ENCODE measurements at regions not wholly inside any gene's neighbourhood (a gene's known extent, or its start where the extent isn't known, plus 50 kb on each side); places are given as distances from the start of the nearest gene placed in this dataset.

GRCh38 chr12:111029732-111030131, 109.4 kb upstream of the MYL2 start:
- WGBS, 3 donors = 54 to 61% (median 55%) methylated on average over 5 of the region's 5 CpGs
- Histone ChIP-seq H3K9me3 (ENCODE audit: control insufficient read depth in 2 of 2, insufficient read depth in 1 of 2, low read depth in 1 of 2, low read length in 1 of 2) (no peaks in the 10 kb centered on the region), H3K4me1 (ENCODE audit: control insufficient read depth in 3 of 3, insufficient read depth in 2 of 3, low read depth in 1 of 3, low read length in 2 of 3) (no peaks in the 10 kb centered on the region), H3K4me3 (ENCODE audit: low read depth in 1 of 3, low read length in 3 of 3) (no peak overlapping the region), H3K36me3 (ENCODE audit: control insufficient read depth in 3 of 3, insufficient read depth in 2 of 3, low read depth in 1 of 3, low read length in 3 of 3) (no peaks in the 10 kb centered on the region), H3K27ac (ENCODE audit: low read depth in 1 of 3, low read length in 2 of 3) (no peak overlapping the region), H3K27me3 (ENCODE audit: control insufficient read depth in 3 of 3, insufficient read depth in 3 of 3, low read length in 3 of 3) (peaks cover 7 to 26% (median 12%) of the 10 kb centered on the region in 3 donors)
- DNase-seq (no peak), FAIRE-seq (no peak)

GRCh38 chr12:111029305-111029704, 108.9 kb upstream of the MYL2 start:
- Histone ChIP-seq H3K27me3 (ENCODE audit: control insufficient read depth in 3 of 3, insufficient read depth in 3 of 3, low read length in 3 of 3) (peaks cover 7 to 26% (median 9%) of the 10 kb centered on the region in 3 donors), H3K4me3 (ENCODE audit: low read depth in 1 of 3, low read length in 3 of 3) (no peak overlapping the region), H3K9me3 (ENCODE audit: control insufficient read depth in 2 of 2, insufficient read depth in 1 of 2, low read depth in 1 of 2, low read length in 1 of 2) (no peaks in the 10 kb centered on the region), H3K27ac (ENCODE audit: low read depth in 1 of 3, low read length in 2 of 3) (no peak overlapping the region), H3K36me3 (ENCODE audit: control insufficient read depth in 3 of 3, insufficient read depth in 2 of 3, low read depth in 1 of 3, low read length in 3 of 3) (no peaks in the 10 kb centered on the region), H3K4me1 (ENCODE audit: control insufficient read depth in 3 of 3, insufficient read depth in 2 of 3, low read depth in 1 of 3, low read length in 2 of 3) (no peaks in the 10 kb centered on the region)
- no peak for DNase-seq
- WGBS, 3 donors = 85 to 93% (median 92%) methylated on average over 4 of the region's 4 CpGs
- no peak for FAIRE-seq

GRCh38 chr12:111028830-111029229, 108.5 kb upstream of the MYL2 start:
- Histone ChIP-seq H3K4me1 (ENCODE audit: control insufficient read depth in 3 of 3, insufficient read depth in 2 of 3, low read depth in 1 of 3, low read length in 2 of 3) (no peaks in the 10 kb centered on the region), H3K4me3 (ENCODE audit: low read depth in 1 of 3, low read length in 3 of 3) (no peak overlapping the region), H3K9me3 (ENCODE audit: control insufficient read depth in 2 of 2, insufficient read depth in 1 of 2, low read depth in 1 of 2, low read length in 1 of 2) (no peaks in the 10 kb centered on the region), H3K36me3 (ENCODE audit: control insufficient read depth in 3 of 3, insufficient read depth in 2 of 3, low read depth in 1 of 3, low read length in 3 of 3) (no peaks in the 10 kb centered on the region), H3K27me3 (ENCODE audit: control insufficient read depth in 3 of 3, insufficient read depth in 3 of 3, low read length in 3 of 3) (peaks cover 4 to 26% (median 7%) of the 10 kb centered on the region in 3 donors), H3K27ac (ENCODE audit: low read depth in 1 of 3, low read length in 2 of 3) (no peak overlapping the region)
- 59 to 85% (median 72%) methylated on average over 2 of the region's 2 CpGs for WGBS, 3 donors
- FAIRE-seq (no peak), DNase-seq (no peak)

- DNase-seq (no peak), FAIRE-seq (no peak)
- Histone ChIP-seq H3K4me1 (ENCODE audit: control insufficient read depth in 3 of 3, insufficient read depth in 2 of 3, low read depth in 1 of 3, low read length in 2 of 3) (no peaks in the 10 kb centered on the region), H3K27me3 (ENCODE audit: control insufficient read depth in 3 of 3, insufficient read depth in 3 of 3, low read length in 3 of 3) (peaks cover 0 to 15% (median 2%) of the 10 kb centered on the region in 3 donors), H3K36me3 (ENCODE audit: control insufficient read depth in 3 of 3, insufficient read depth in 2 of 3, low read depth in 1 of 3, low read length in 3 of 3) (no peaks in the 10 kb centered on the region), H3K27ac (ENCODE audit: low read depth in 1 of 3, low read length in 2 of 3) (no peak overlapping the region), H3K9me3 (ENCODE audit: control insufficient read depth in 2 of 2, insufficient read depth in 1 of 2, low read depth in 1 of 2, low read length in 1 of 2) (no peaks in the 10 kb centered on the region), H3K4me3 (ENCODE audit: low read depth in 1 of 3, low read length in 3 of 3) (no peak overlapping the region)
- 53 to 70% (median 61%) methylated on average over 3 of the region's 3 CpGs for WGBS, 3 donors
Observed at GRCh38 chr12:111027431-111027830, 107.1 kb upstream of the MYL2 start.

GRCh38 chr12:111025792-111026430, 105.5 kb upstream of the MYL2 start:
- H3K9me3 ChIP-seq (ENCODE audit: control insufficient read depth in 2 of 2, insufficient read depth in 1 of 2, low read depth in 1 of 2, low read length in 1 of 2) = no peaks in the 10 kb centered on the region
- H3K36me3 ChIP-seq (ENCODE audit: control insufficient read depth in 3 of 3, insufficient read depth in 2 of 3, low read depth in 1 of 3, low read length in 3 of 3) = no peaks in the 10 kb centered on the region
- no peak overlapping the region for H3K4me3 ChIP-seq (ENCODE audit: low read depth in 1 of 3, low read length in 3 of 3)
- H3K27me3 ChIP-seq (ENCODE audit: control insufficient read depth in 3 of 3, insufficient read depth in 3 of 3, low read length in 3 of 3) = peaks cover 0 to 13% (median 0%) of the 10 kb centered on the region in 3 donors
- H3K4me1 ChIP-seq (ENCODE audit: control insufficient read depth in 3 of 3, insufficient read depth in 2 of 3, low read depth in 1 of 3, low read length in 2 of 3) = no peaks in the 10 kb centered on the region
- FAIRE-seq = no peak
- H3K27ac ChIP-seq (ENCODE audit: low read depth in 1 of 3, low read length in 2 of 3) = no peak overlapping the region
- no peak for DNase-seq
- 49 to 59% (median 52%) methylated on average over 8 of the region's 8 CpGs for WGBS, 3 donors

- FAIRE-seq = no peak
- Histone ChIP-seq H3K9me3 (ENCODE audit: control insufficient read depth in 2 of 2, insufficient read depth in 1 of 2, low read depth in 1 of 2, low read length in 1 of 2) (no peaks in the 10 kb centered on the region), H3K27me3 (ENCODE audit: control insufficient read depth in 3 of 3, insufficient read depth in 3 of 3, low read length in 3 of 3) (peaks cover 0 to 10% (median 0%) of the 10 kb centered on the region in 3 donors), H3K4me1 (ENCODE audit: control insufficient read depth in 3 of 3, insufficient read depth in 2 of 3, low read depth in 1 of 3, low read length in 2 of 3) (no peaks in the 10 kb centered on the region), H3K36me3 (ENCODE audit: control insufficient read depth in 3 of 3, insufficient read depth in 2 of 3, low read depth in 1 of 3, low read length in 3 of 3) (no peaks in the 10 kb centered on the region), H3K27ac (ENCODE audit: low read depth in 1 of 3, low read length in 2 of 3) (no peak overlapping the region), H3K4me3 (ENCODE audit: low read depth in 1 of 3, low read length in 3 of 3) (no peak overlapping the region)
- no peak for DNase-seq
- WGBS, 3 donors = 71 to 82% (median 78%) methylated on average over 7 of the region's 7 CpGs
Observed at GRCh38 chr12:111025301-111025700, 104.9 kb upstream of the MYL2 start.

DNA sequence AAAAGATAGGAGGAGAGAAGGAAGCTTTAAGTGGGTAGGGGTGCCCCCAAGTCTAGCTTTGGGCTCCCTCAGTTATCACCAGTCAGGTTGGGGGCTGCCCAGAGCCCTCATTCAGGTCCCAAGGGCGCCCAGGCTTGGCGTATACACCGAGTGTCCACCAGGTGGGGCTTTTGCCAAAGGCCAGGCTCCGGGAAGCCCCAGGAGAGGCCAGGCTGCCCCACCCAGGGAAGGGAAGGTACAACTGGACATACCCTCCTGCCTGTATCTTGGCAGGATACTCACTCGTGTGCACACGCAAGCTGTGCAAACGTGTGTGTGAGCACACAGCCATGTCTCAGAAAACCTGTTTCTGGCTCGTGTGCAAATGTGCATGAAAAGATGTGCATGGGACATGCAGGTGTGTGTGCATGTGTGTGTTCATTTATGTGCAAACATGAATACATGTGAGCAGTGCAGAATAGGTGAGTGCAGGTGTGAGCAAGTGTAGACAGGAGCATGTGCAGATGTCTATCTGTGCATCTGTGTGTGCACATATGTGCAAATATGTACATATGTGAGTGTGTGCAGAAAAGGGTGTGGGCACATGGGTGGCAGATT, 103.9 kb upstream of the MYL2 start:
- Histone ChIP-seq H3K27ac (ENCODE audit: low read depth in 1 of 3, low read length in 2 of 3) (no peak overlapping the region), H3K9me3 (ENCODE audit: control insufficient read depth in 2 of 2, insufficient read depth in 1 of 2, low read depth in 1 of 2, low read length in 1 of 2) (no peaks in the 10 kb centered on the region), H3K4me1 (ENCODE audit: control insufficient read depth in 3 of 3, insufficient read depth in 2 of 3, low read depth in 1 of 3, low read length in 2 of 3) (no peaks in the 10 kb centered on the region), H3K4me3 (ENCODE audit: low read depth in 1 of 3, low read length in 3 of 3) (no peak overlapping the region), H3K27me3 (ENCODE audit: control insufficient read depth in 3 of 3, insufficient read depth in 3 of 3, low read length in 3 of 3) (peaks cover 0 to 7% (median 0%) of the 10 kb centered on the region in 3 donors), H3K36me3 (ENCODE audit: control insufficient read depth in 3 of 3, insufficient read depth in 2 of 3, low read depth in 1 of 3, low read length in 3 of 3) (no peaks in the 10 kb centered on the region)
- DNase-seq (peak; percentile 35 to 54), FAIRE-seq (no peak)
- 3 to 6% (median 5%) methylated on average over 7 to 8 of the region's 8 CpGs for WGBS, 3 donors

DNA sequence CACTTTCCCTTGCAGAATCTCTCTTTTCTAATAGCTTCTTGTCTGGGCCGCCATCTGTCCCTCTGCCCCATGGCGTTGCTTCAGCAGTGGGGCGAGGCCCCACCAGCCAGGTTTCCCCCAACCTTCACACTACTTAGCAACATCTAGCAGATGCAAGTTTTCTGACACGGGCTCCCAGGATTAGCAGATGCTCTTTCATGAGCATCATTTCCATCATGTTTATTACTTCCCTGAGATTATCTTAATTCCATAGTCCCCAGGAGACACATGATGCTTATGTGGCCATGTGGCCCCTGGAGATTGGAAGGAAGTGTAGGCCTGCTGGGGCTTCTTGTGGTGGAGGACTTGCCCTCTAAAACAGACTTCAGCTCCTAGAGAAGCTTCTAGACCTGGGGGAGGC, 102.0 kb upstream of the MYL2 start:
- Histone ChIP-seq H3K9me3 (ENCODE audit: control insufficient read depth in 2 of 2, insufficient read depth in 1 of 2, low read depth in 1 of 2, low read length in 1 of 2) (no peaks in the 10 kb centered on the region), H3K27ac (ENCODE audit: low read depth in 1 of 3, low read length in 2 of 3) (no peak overlapping the region), H3K27me3 (ENCODE audit: control insufficient read depth in 3 of 3, insufficient read depth in 3 of 3, low read length in 3 of 3) (no peaks in the 10 kb centered on the region), H3K4me1 (ENCODE audit: control insufficient read depth in 3 of 3, insufficient read depth in 2 of 3, low read depth in 1 of 3, low read length in 2 of 3) (no peaks in the 10 kb centered on the region), H3K4me3 (ENCODE audit: low read depth in 1 of 3, low read length in 3 of 3) (no peak overlapping the region), H3K36me3 (ENCODE audit: control insufficient read depth in 3 of 3, insufficient read depth in 2 of 3, low read depth in 1 of 3, low read length in 3 of 3) (no peaks in the 10 kb centered on the region)
- DNase-seq (no peak), FAIRE-seq (no peak)
- 68 to 81% (median 69%) methylated on average over 4 of the region's 4 CpGs for WGBS, 3 donors

DNA sequence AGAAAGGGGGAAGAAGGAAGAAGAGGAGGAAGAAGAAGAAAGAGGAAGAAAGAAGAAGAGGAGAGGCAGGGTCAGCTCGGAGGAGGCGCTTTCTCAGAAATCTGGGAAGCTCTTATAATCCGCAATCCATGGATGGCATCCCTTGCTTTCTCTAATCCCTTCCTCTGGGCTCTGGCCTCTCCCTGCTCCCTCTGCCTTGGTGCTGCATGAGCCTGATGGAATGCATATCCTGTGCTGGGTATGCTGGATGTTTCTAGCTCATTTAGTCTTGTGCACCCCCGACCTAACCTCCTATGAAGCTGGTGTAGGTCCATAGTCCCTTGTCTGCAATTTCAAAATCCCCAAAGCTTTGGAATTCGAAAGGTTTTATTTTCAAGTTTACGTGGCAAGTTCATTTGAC, 94.2 kb upstream of the MYL2 start:
- no peak overlapping the region for H3K4me3 ChIP-seq (ENCODE audit: low read depth in 1 of 3, low read length in 3 of 3)
- no peaks in the 10 kb centered on the region for H3K9me3 ChIP-seq (ENCODE audit: control insufficient read depth in 2 of 2, insufficient read depth in 1 of 2, low read depth in 1 of 2, low read length in 1 of 2)
- FAIRE-seq (no peak), DNase-seq (no peak)
- H3K36me3 ChIP-seq (ENCODE audit: control insufficient read depth in 3 of 3, insufficient read depth in 2 of 3, low read depth in 1 of 3, low read length in 3 of 3) = no peaks in the 10 kb centered on the region
- no peaks in the 10 kb centered on the region for H3K27me3 ChIP-seq (ENCODE audit: control insufficient read depth in 3 of 3, insufficient read depth in 3 of 3, low read length in 3 of 3)
- H3K27ac ChIP-seq (ENCODE audit: low read depth in 1 of 3, low read length in 2 of 3) = no peak overlapping the region
- 73 to 85% (median 75%) methylated on average over 6 of the region's 6 CpGs for WGBS, 3 donors
- H3K4me1 ChIP-seq (ENCODE audit: control insufficient read depth in 3 of 3, insufficient read depth in 2 of 3, low read depth in 1 of 3, low read length in 2 of 3) = no peaks in the 10 kb centered on the region

Data from small intestine (tissue), 7 donors.